H1 (cell line): ENCODE measurements at regions not wholly inside any gene's neighbourhood (a gene's known extent, or its start where the extent isn't known, plus 50 kb on each side); places are given as distances from the start of the nearest gene placed in this dataset.

ENCODE experiments used
- CTCF ChIA-PET: fragments of 300-600 bp; sonication (Branson Sonifier 250); formaldehyde crosslinking; loops from one replicate; lab custom pipeline; 2021; ENCODE audit not compliant: partially characterized antibody; lab: Charles Lee
- POLR2A ChIA-PET: fragments of 300-600 bp; sonication (Branson Sonifier 250); formaldehyde crosslinking; loops from one replicate; lab custom pipeline; 2021; ENCODE audit warnings: inconsistent platforms; ENCODE audit not compliant: partially characterized antibody; lab: Charles Lee
- DNase-seq, 2 experiments: peaks; one replicate each; pipeline versions ENCODE4 v3.0.0 to v3.0.0-alpha.2; 2010 to 2022; ENCODE audit warnings: low spot score in 2 of 2, low read depth in 1 of 2, mixed read lengths in 1 of 2
- FAIRE-seq: peaks from 2 replicates; lab custom pipeline; 2011; peaks lifted over from hg19 to GRCh38; lab: Jason Lieb, UNC
- H2AFZ ChIP-seq: 2 replicates; pipeline ENCODE4 v1.8.1; 2012; ENCODE audit warnings: low read length, inconsistent platforms
- H2AK5ac ChIP-seq: 2 replicates; pipeline ENCODE4 v1.6.1; 2013; ENCODE audit warnings: low read depth, low read length
- H2BK120ac ChIP-seq: replicated peaks from 2 replicates; pipeline ENCODE3; 2013; ENCODE audit warnings: low read depth, low read length, inconsistent platforms
- H2BK12ac ChIP-seq: 2 replicates; pipeline ENCODE4 v1.6.1; 2013; ENCODE audit warnings: low read depth, low read length
- H2BK15ac ChIP-seq: 2 replicates; pipeline ENCODE4 v1.6.1; 2013; ENCODE audit warnings: low read length
- H2BK20ac ChIP-seq: 2 replicates; pipeline ENCODE4 v1.6.1; 2013; ENCODE audit warnings: low read length
- H2BK5ac ChIP-seq: 2 replicates; pipeline ENCODE4 v1.6.1; 2013; ENCODE audit warnings: low read depth, low read length
- H3K14ac ChIP-seq: 2 replicates; pipeline ENCODE4 v1.6.1; 2013; ENCODE audit warnings: inconsistent platforms; ENCODE audit not compliant: insufficient read length
- H3K18ac ChIP-seq: 2 replicates; pipeline ENCODE4 v1.6.1; 2013; ENCODE audit warnings: low read length; ENCODE audit errors: extremely low read depth
- H3K23ac ChIP-seq: 2 replicates; pipeline ENCODE4 v1.6.1; 2013; ENCODE audit warnings: inconsistent platforms; ENCODE audit not compliant: insufficient read length
- H3K23me2 ChIP-seq: 2 replicates; pipeline ENCODE4 v1.6.1; 2013; ENCODE audit warnings: low read depth, low read length
- H3K27ac ChIP-seq: 2 replicates; pipeline ENCODE4 v1.6.1; 2011; ENCODE audit warnings: low read depth, low read length, inconsistent platforms
- H3K27me3 ChIP-seq, 4 experiments: replicated peaks in 1 of 4; 1 replicate in 1 of 4; 2 replicates in 3 of 4; pipeline versions ENCODE4 v1.6.1 to v1.8.1; 2011 to 2013; ENCODE audit warnings: low read length in 3 of 4, mild to moderate bottlenecking in 3 of 4, inconsistent platforms in 2 of 4, mixed read lengths in 2 of 4, moderate library complexity in 1 of 4; ENCODE audit not compliant: control insufficient read depth in 3 of 4, insufficient read depth in 3 of 4; ENCODE audit errors: extremely low read depth in 1 of 4
- H3K36me3 ChIP-seq, 4 experiments: 2 replicates each; pipeline versions ENCODE4 v1.6.1 to v1.8.1; 2011 to 2013; ENCODE audit warnings: mild to moderate bottlenecking in 4 of 4, low read length in 3 of 4, moderate library complexity in 2 of 4, control low read depth in 1 of 4, inconsistent platforms in 1 of 4; ENCODE audit not compliant: insufficient read depth in 4 of 4, control insufficient read depth in 2 of 4
- H3K4ac ChIP-seq: replicated peaks from 2 replicates; pipeline ENCODE3; 2013; ENCODE audit warnings: low read length, low read depth, mixed read lengths, inconsistent platforms; ENCODE audit not compliant: insufficient read length
- H3K4me1 ChIP-seq, 4 experiments: replicated peaks in 1 of 4; 1 replicate in 1 of 4; 2 replicates in 3 of 4; pipeline versions ENCODE4 v1.6.1 to v1.8.1; 2011 to 2013; ENCODE audit warnings: low read length in 3 of 4, inconsistent platforms in 2 of 4, mixed read lengths in 1 of 4; ENCODE audit not compliant: insufficient read depth in 4 of 4, control insufficient read depth in 3 of 4
- H3K4me2 ChIP-seq, 2 experiments: 2 replicates each; pipeline versions ENCODE4 v1.6.1 to v1.8.1; 2011 to 2013; ENCODE audit warnings: low read depth in 2 of 2, low read length in 2 of 2, control low read depth in 1 of 2, inconsistent platforms in 1 of 2, mild to moderate bottlenecking in 1 of 2; ENCODE audit not compliant: insufficient read depth in 1 of 2
- H3K4me3 ChIP-seq, 4 experiments: fragments of 200-600, 300-600 bp in 1 of 4; sonication (generic), shearing (Covaris generic), sonication (Bioruptor Twin) in 1 of 4; 2 replicates each; pipeline versions ENCODE4 v1.5.1 to v1.8.1; 2011 to 2016; ENCODE audit warnings: low read length in 4 of 4, low read depth in 3 of 4, control low read depth in 2 of 4, inconsistent platforms in 2 of 4, mild to moderate bottlenecking in 2 of 4, mixed read lengths in 1 of 4, moderate library complexity in 1 of 4; ENCODE audit not compliant: insufficient read depth in 2 of 4; ENCODE audit errors: extremely low read depth in 1 of 4
- H3K56ac ChIP-seq: replicated peaks from 2 replicates; pipeline ENCODE3; 2013; ENCODE audit warnings: low read depth, mild to moderate bottlenecking, mixed read lengths, low read length, inconsistent platforms; ENCODE audit not compliant: insufficient read length
- H3K79me1 ChIP-seq: 2 replicates; pipeline ENCODE4 v1.6.1; 2013; ENCODE audit warnings: low read depth, low read length, control low read depth
- H3K79me2 ChIP-seq, 2 experiments: 2 replicates each; pipeline versions ENCODE4 v1.6.1 to v1.8.1; 2012 to 2013; ENCODE audit warnings: low read length in 2 of 2, mild to moderate bottlenecking in 2 of 2, inconsistent platforms in 1 of 2; ENCODE audit not compliant: insufficient read depth in 2 of 2, control insufficient read depth in 1 of 2
- H3K9ac ChIP-seq, 4 experiments: replicated peaks in 1 of 4; 1 replicate in 1 of 4; 2 replicates in 3 of 4; pipeline versions ENCODE4 v1.6.1 to v1.8.1; 2011 to 2013; ENCODE audit warnings: low read depth in 3 of 4, low read length in 3 of 4, control low read depth in 2 of 4, mild to moderate bottlenecking in 2 of 4, moderate library complexity in 2 of 4, inconsistent platforms in 1 of 4; ENCODE audit errors: extremely low read depth in 1 of 4
- H3K9me3 ChIP-seq, 2 experiments: 2 replicates each; pipeline versions ENCODE4 v1.6.1 to v1.8.1; 2012 to 2013; ENCODE audit warnings: mild to moderate bottlenecking in 2 of 2, moderate library complexity in 2 of 2, control low read depth in 1 of 2, inconsistent platforms in 1 of 2, low read depth in 1 of 2, low read length in 1 of 2, mixed read lengths in 1 of 2; ENCODE audit not compliant: insufficient read depth in 2 of 2
- H4K20me1 ChIP-seq, 2 experiments: replicated peaks in 1 of 2; 2 replicates each; pipeline versions ENCODE3 to v1.8.1; 2011 to 2013; ENCODE audit warnings: inconsistent platforms in 2 of 2, low read length in 2 of 2, mild to moderate bottlenecking in 1 of 2; ENCODE audit not compliant: insufficient read depth in 2 of 2, control insufficient read depth in 1 of 2
- H4K5ac ChIP-seq: 2 replicates; pipeline ENCODE4 v1.6.1; 2013; ENCODE audit warnings: low read length, low read depth, mixed read lengths, inconsistent platforms; ENCODE audit not compliant: insufficient read length
- H4K8ac ChIP-seq: 2 replicates; pipeline ENCODE4 v1.8.0; 2013; ENCODE audit warnings: mild to moderate bottlenecking, moderate library complexity, low read length, inconsistent platforms; ENCODE audit not compliant: insufficient read depth; ENCODE audit errors: extremely low read depth
- H4K91ac ChIP-seq: replicated peaks from 2 replicates; pipeline ENCODE3; 2013; ENCODE audit warnings: low read length, mixed read lengths, inconsistent platforms; ENCODE audit not compliant: insufficient read length
- ASH2L ChIP-seq: fragments of 200-600, 300-600 bp; sonication (generic); IDR thresholded peaks from one replicate; pipeline ENCODE4 v1.7.1; 2017; ENCODE audit warnings: low read length
- BACH1 ChIP-seq: IDR thresholded peaks from 2 replicates; pipeline ENCODE4 v1.6.1; 2012; ENCODE audit warnings: low read length, improper control_type of control experiment
- CEBPB ChIP-seq: IDR thresholded peaks from 2 replicates; pipeline ENCODE4 v1.6.1; 2012; ENCODE audit warnings: low read depth, low read length
- CREB1 ChIP-seq: IDR thresholded peaks from 2 replicates; pipeline ENCODE4 v1.6.1; 2012; ENCODE audit warnings: inconsistent platforms
- EP300 ChIP-seq, 2 experiments: IDR thresholded peaks; 1 replicate in 1 of 2; 2 replicates in 1 of 2; pipeline ENCODE4 v1.6.1; 2011 to 2012; ENCODE audit warnings: low read depth in 2 of 2, low read length in 2 of 2, mild to moderate bottlenecking in 2 of 2, borderline replicate concordance in 1 of 2, inconsistent platforms in 1 of 2, moderate library complexity in 1 of 2
- RNF2 ChIP-seq: fragments of 200-900, 300-1000 bp; sonication (generic); IDR thresholded peaks from 2 replicates; pipeline ENCODE4 v1.7.1; 2016; ENCODE audit warnings: borderline replicate concordance, low read depth, mild to moderate bottlenecking, antibody characterized with exemption, low read length; ENCODE audit not compliant: poor library complexity, severe bottlenecking; ENCODE audit errors: missing control alignments
- TAF1 ChIP-seq: IDR thresholded peaks from 2 replicates; pipeline ENCODE4 v1.6.1; 2011; ENCODE audit warnings: mild to moderate bottlenecking, low read depth, low read length
- TEAD4 ChIP-seq: IDR thresholded peaks from 2 replicates; pipeline ENCODE4 v1.6.1; 2012; ENCODE audit warnings: low read depth, low read length, inconsistent platforms, mixed read lengths
- WGBS, 2 experiments: shearing (Covaris generic) in 1 of 2; methylation state at CpG; one replicate each; pipeline versions ENCODE4 v1.1.6 to v1.1.7; 2013 to 2015; ENCODE audit warnings: low lambda C conversion rate in 2 of 2, mixed read lengths in 2 of 2, inconsistent platforms in 1 of 2, low coverage in 1 of 2, missing lambda C conversion rate in 1 of 2; ENCODE audit not compliant: insufficient replicate concordance in 2 of 2, insufficient coverage in 1 of 2, insufficient read length in 1 of 2; ENCODE audit errors: extremely low coverage in 1 of 2, missing lambda C conversion rate in 1 of 2; 5-methylcytosine and 5-hydroxymethylcytosine counted together

DNA sequence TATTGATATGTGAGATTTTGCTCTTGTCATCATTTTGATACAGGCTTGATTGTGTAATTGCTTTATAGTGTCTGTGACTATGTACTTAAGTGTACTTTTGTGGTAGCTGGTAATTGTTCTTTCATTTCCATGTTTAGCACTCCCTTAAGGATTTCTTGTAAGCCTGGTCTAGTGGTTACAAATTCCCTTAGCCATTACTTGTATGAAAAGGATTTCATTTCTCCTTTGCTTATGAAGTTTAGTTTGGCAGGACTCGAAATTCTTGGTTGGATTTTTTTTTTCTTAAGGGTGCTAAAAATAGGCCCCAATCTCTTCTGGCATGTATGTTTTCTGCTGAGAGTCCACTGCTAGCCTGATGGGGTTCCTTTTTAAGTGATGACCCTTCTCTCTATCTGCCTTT is 346.8 kb downstream of the JRKL start:
- no peak overlapping the region for H2AK5ac ChIP-seq
- H3K23me2 ChIP-seq: no peaks in the 10 kb centered on the region
- no peak overlapping the region for H3K4ac ChIP-seq
- no peak overlapping the region for H3K14ac ChIP-seq
- ChIA-PET CTCF (no interaction called here), POLR2A (interaction anchor here (0.7 kb wide), 1 partner anchor 249 kb away, joined by 3 read pairs; no protein-coding TSS in a partner anchor)
- no peaks in the 10 kb centered on the region for H3K9me3 ChIP-seq
- no peak overlapping the region for H2BK12ac ChIP-seq
- WGBS, 2 experiments: 100% methylated on average over 1 of the region's 1 CpG; no CpG with 5 or more reads in 1 of the 2 experiments
- H2AFZ ChIP-seq: no peak overlapping the region
- no peak overlapping the region for H2BK20ac ChIP-seq
- H2BK15ac ChIP-seq: no peak overlapping the region
- H3K23ac ChIP-seq: no peak overlapping the region
- H4K5ac ChIP-seq: no peak overlapping the region
- no peaks in the 10 kb centered on the region for H4K20me1 ChIP-seq
- no peak overlapping the region for H3K9ac ChIP-seq
- no peak overlapping the region for H3K56ac ChIP-seq
- no peak overlapping the region for H2BK120ac ChIP-seq
- no peak overlapping the region for H2BK5ac ChIP-seq
- H3K4me3 ChIP-seq: no peak overlapping the region
- H4K8ac ChIP-seq: no peak overlapping the region
- TF ChIP-seq BACH1 (no peak), ASH2L (no peak), TAF1 (no peak), CREB1 (no peak), TEAD4 (no peak), EP300 (IDR thresholded peaks at IDR 0.05; ENCODE audit: borderline replicate concordance in 1 of 2, low read depth in 2 of 2, low read length in 2 of 2) (no peak), CEBPB (no peak), RNF2 (no peak)
- no peak overlapping the region for H3K18ac ChIP-seq
- H3K4me1 ChIP-seq: no peaks in the 10 kb centered on the region
- H3K27ac ChIP-seq: no peak overlapping the region
- no peaks in the 10 kb centered on the region for H3K79me1 ChIP-seq
- H3K79me2 ChIP-seq: no peaks in the 10 kb centered on the region
- H3K36me3 ChIP-seq: no peaks in the 10 kb centered on the region
- no peak overlapping the region for H4K91ac ChIP-seq
- no peak for FAIRE-seq
- H3K4me2 ChIP-seq: no peak overlapping the region
- H3K27me3 ChIP-seq: no peaks in the 10 kb centered on the region
- DNase-seq: no peak
